Lower leg skin (tissue), 4 donors: ENCODE measurements at regions not wholly inside any gene's neighbourhood (a gene's known extent, or its start where the extent isn't known, plus 50 kb on each side); places are given as distances from the start of the nearest gene placed in this dataset.

Source experiments
- DNase-seq, 2 donors: peaks; one replicate each; pipeline ENCODE4 v3.0.0-alpha.2; 2019; ENCODE audit warnings: low spot score in 2 of 2
- H3K4me3 ChIP-seq: fragments of 200-600 bp; sonication (generic); 2 replicates; pipeline ENCODE4 v1.5.1; 2017; ENCODE audit warnings: mild to moderate bottlenecking, low read depth; ENCODE audit not compliant: poor library complexity, severe bottlenecking
- CTCF ChIP-seq, 3 donors: fragments of 450-650 bp; IDR thresholded peaks; one replicate each; pipeline ENCODE4 v1.5.1; 2016; ENCODE audit warnings: antibody characterized with exemption in 3 of 3, mild to moderate bottlenecking in 3 of 3, moderate library complexity in 2 of 3
- POLR2A ChIP-seq, 2 donors: fragments of 450-650 bp; IDR thresholded peaks; one replicate each; pipeline ENCODE4 v1.6.1; 2016 to 2017; ENCODE audit warnings: antibody characterized with exemption in 2 of 2, mild to moderate bottlenecking in 1 of 2, moderate library complexity in 1 of 2
- WGBS, 2 donors: methylation state at CpG; one replicate each; pipeline ENCODE4 v1.1.5; 2018; 5-methylcytosine and 5-hydroxymethylcytosine counted together
- intact Hi-C: fragments of 100-400 bp; cut with DNase I; formaldehyde crosslinking; loops from one replicate; pipeline ENCODE4 v1.15.0; 2023; ENCODE audit warnings: low total_unique reads

- DNase-seq, result no peak
- WGBS, 2 donors, result 0 to 11% methylated on average over 1 of the region's 1 CpG
- TF ChIP-seq CTCF (IDR thresholded peaks at IDR 0.05) (no peak), POLR2A (IDR thresholded peaks at IDR 0.05) (no peak)
- intact Hi-C loops, result no loop called here
- H3K4me3 ChIP-seq, result no peak overlapping the region
These were observed 129.7 kb upstream of the KCNH7 start for GRCh38 chr2:162968306-162968705.

GRCh38 chr2:162967811-162968210 is 129.2 kb upstream of the KCNH7 start:
- intact Hi-C loops, result no loop called here
- no peak for DNase-seq
- no peak overlapping the region for H3K4me3 ChIP-seq
- TF ChIP-seq POLR2A (IDR thresholded peaks at IDR 0.05) (no peak), CTCF (IDR thresholded peaks at IDR 0.05) (no peak)
- 19 to 32% methylated on average over 1 of the region's 1 CpG for WGBS, 2 donors

GRCh38 chr2:162967147-162967546 is 128.6 kb upstream of the KCNH7 start:
- 19 to 21% methylated on average over 3 of the region's 3 CpGs for WGBS, 2 donors
- no peak overlapping the region for H3K4me3 ChIP-seq
- intact Hi-C loops, result no loop called here
- no peak for DNase-seq
- TF ChIP-seq POLR2A (IDR thresholded peaks at IDR 0.05), result no peak
- TF ChIP-seq CTCF (IDR thresholded peaks at IDR 0.05), result no peak

GRCh38 chr2:162965191-162965590 is 126.6 kb upstream of the KCNH7 start:
- intact Hi-C loops, result no loop called here
- DNase-seq, result no peak
- H3K4me3 ChIP-seq, result no peak overlapping the region
- WGBS, 2 donors, result 69 to 74% methylated on average over 5 of the region's 5 CpGs
- TF ChIP-seq CTCF (IDR thresholded peaks at IDR 0.05), result no peak
- TF ChIP-seq POLR2A (IDR thresholded peaks at IDR 0.05), result no peak

- WGBS, 2 donors, result 76 to 82% methylated on average over 3 of the region's 3 CpGs
- intact Hi-C loops, result no loop called here
- DNase-seq, result no peak
- TF ChIP-seq CTCF (IDR thresholded peaks at IDR 0.05) (no peak), POLR2A (IDR thresholded peaks at IDR 0.05) (no peak)
- H3K4me3 ChIP-seq, result no peak overlapping the region
These were observed 125.9 kb upstream of the KCNH7 start for GRCh38 chr2:162964513-162964912.

GRCh38 chr2:162963156-162963555 is 124.6 kb upstream of the KCNH7 start:
- DNase-seq, result no peak
- H3K4me3 ChIP-seq, result no peak overlapping the region
- intact Hi-C loops, result no loop called here
- TF ChIP-seq CTCF (IDR thresholded peaks at IDR 0.05), result no peak
- no peak for TF ChIP-seq POLR2A (IDR thresholded peaks at IDR 0.05)
